Calu3 (cell line): ENCODE measurements at regions not wholly inside any gene's neighbourhood (a gene's known extent, or its start where the extent isn't known, plus 50 kb on each side); places are given as distances from the start of the nearest gene placed in this dataset.

Experiments
- BruUV-seq: library from RNA; stranded (reverse); fragments of 400-500 nt; replicated peaks from 2 replicates; lab custom pipeline; 2021; lab: Mats Ljungman, UMichigan
- CTCF ChIA-PET: fragments of 300-600 bp; sonication (Branson Sonifier 250); formaldehyde crosslinking; loops from one replicate; lab custom pipeline; 2022; ENCODE audit warnings: antibody characterized with exemption; lab: Charles Lee
- DNase-seq: peaks from one replicate; pipeline ENCODE4 v3.0.0; 2022
- H3K27ac Mint-ChIP-seq: one replicate; pipeline ENCODE4 v1.8.0; 2022; ENCODE audit warnings: mixed read lengths; ENCODE audit not compliant: unreplicated experiment
- H3K27me3 Mint-ChIP-seq: one replicate; pipeline ENCODE4 v1.8.0; 2022; ENCODE audit warnings: mixed read lengths; ENCODE audit not compliant: unreplicated experiment
- H3K36me3 Mint-ChIP-seq: one replicate; pipeline ENCODE4 v1.8.0; 2022; ENCODE audit warnings: mild to moderate bottlenecking, moderate library complexity, mixed read lengths; ENCODE audit not compliant: insufficient read depth, unreplicated experiment
- H3K4me1 Mint-ChIP-seq: one replicate; pipeline ENCODE4 v1.8.0; 2022; ENCODE audit warnings: mild to moderate bottlenecking, low read depth, mixed read lengths; ENCODE audit not compliant: unreplicated experiment
- H3K4me3 Mint-ChIP-seq: one replicate; pipeline ENCODE4 v1.8.0; 2022; ENCODE audit warnings: mild to moderate bottlenecking, low read depth, moderate library complexity, mixed read lengths; ENCODE audit not compliant: unreplicated experiment
- H3K9me3 Mint-ChIP-seq: one replicate; pipeline ENCODE4 v1.8.0; 2022; ENCODE audit warnings: low read depth, mixed read lengths; ENCODE audit not compliant: unreplicated experiment
- CTCF ChIP-seq: fragments of 200-600 bp; IDR thresholded peaks from one replicate; pipeline ENCODE4 v1.8.0; 2022; ENCODE audit warnings: antibody characterized with exemption; ENCODE audit not compliant: unreplicated experiment
- intact Hi-C: fragments of 100-400 bp; cut with micrococcal nuclease; formaldehyde crosslinking; loops from one replicate; pipeline ENCODE4 v1.10.0; 2022; ENCODE audit not compliant: unreplicated experiment

GRCh38 chr2:105177008-105177407 is 64.5 kb upstream of the GPR45 start:
- no TSS peak for BruUV-seq
- CTCF ChIA-PET, result no interaction called here
- no peak overlapping the region for H3K27ac Mint-ChIP-seq
- intact Hi-C loops, result no loop called here
- no peaks in the 10 kb centered on the region for H3K4me1 Mint-ChIP-seq
- peaks cover 63% of the 10 kb centered on the region for H3K27me3 Mint-ChIP-seq
- no peak overlapping the region for H3K4me3 Mint-ChIP-seq
- TF ChIP-seq CTCF, result no peak
- H3K36me3 Mint-ChIP-seq, result no peaks in the 10 kb centered on the region
- no peaks in the 10 kb centered on the region for H3K9me3 Mint-ChIP-seq
- no peak for DNase-seq

GRCh38 chr2:105177536-105178254 is 63.8 kb upstream of the GPR45 start:
- H3K4me1 Mint-ChIP-seq, result no peaks in the 10 kb centered on the region
- H3K4me3 Mint-ChIP-seq, result no peak overlapping the region
- intact Hi-C loops, result loop anchor here (2.0 kb wide), 1 partner anchor 63 kb away; no protein-coding TSS in a partner anchor
- H3K9me3 Mint-ChIP-seq, result no peaks in the 10 kb centered on the region
- H3K27ac Mint-ChIP-seq, result no peak overlapping the region
- no peaks in the 10 kb centered on the region for H3K36me3 Mint-ChIP-seq
- BruUV-seq, result no TSS peak
- H3K27me3 Mint-ChIP-seq, result peaks cover 67% of the 10 kb centered on the region
- no peak for DNase-seq
- CTCF ChIA-PET, result no interaction called here
- no peak for TF ChIP-seq CTCF

GRCh38 chr2:105179469-105180372 is 61.8 kb upstream of the GPR45 start:
- peak; percentile 34 for TF ChIP-seq CTCF
- Mint-ChIP-seq H3K4me3 (no peak overlapping the region), H3K27ac (no peak overlapping the region), H3K27me3 (peaks cover 52% of the 10 kb centered on the region), H3K9me3 (no peaks in the 10 kb centered on the region), H3K36me3 (no peaks in the 10 kb centered on the region), H3K4me1 (no peaks in the 10 kb centered on the region)
- CTCF ChIA-PET, result interaction anchor here (1.0 to 1.1 kb wide), 3 partner anchors 56 to 115 kb away, joined by 3 to 4 read pairs (median 3); no protein-coding TSS in a partner anchor
- DNase-seq, result peak; percentile 69
- intact Hi-C loops, result loop anchor here (2.0 to 5.0 kb wide), 2 partner anchors 58 to 65 kb away; no protein-coding TSS in a partner anchor
- BruUV-seq, result no TSS peak

- no peaks in the 10 kb centered on the region for H3K36me3 Mint-ChIP-seq
- no peak for DNase-seq
- CTCF ChIA-PET, result interaction anchor here (1.1 to 2.0 kb wide), 2 partner anchors 14 to 55 kb away, joined by 3 to 4 read pairs; no protein-coding TSS in a partner anchor
- no peaks in the 10 kb centered on the region for H3K4me1 Mint-ChIP-seq
- intact Hi-C loops, result loop anchor here (5.0 kb wide), 1 partner anchor 57 kb away; no protein-coding TSS in a partner anchor
- TF ChIP-seq CTCF, result no peak
- no peak overlapping the region for H3K27ac Mint-ChIP-seq
- peaks cover 44% of the 10 kb centered on the region for H3K27me3 Mint-ChIP-seq
- H3K4me3 Mint-ChIP-seq, result no peak overlapping the region
- BruUV-seq, result no TSS peak
- H3K9me3 Mint-ChIP-seq, result no peaks in the 10 kb centered on the region
Observed at GRCh38 chr2:105180491-105180972, 61.0 kb upstream of the GPR45 start.
